ENCODE measurements at regions not wholly inside any gene's neighbourhood (a gene's known extent, or its start where the extent isn't known, plus 50 kb on each side); places are given as distances from the start of the nearest gene placed in this dataset.

DNA sequence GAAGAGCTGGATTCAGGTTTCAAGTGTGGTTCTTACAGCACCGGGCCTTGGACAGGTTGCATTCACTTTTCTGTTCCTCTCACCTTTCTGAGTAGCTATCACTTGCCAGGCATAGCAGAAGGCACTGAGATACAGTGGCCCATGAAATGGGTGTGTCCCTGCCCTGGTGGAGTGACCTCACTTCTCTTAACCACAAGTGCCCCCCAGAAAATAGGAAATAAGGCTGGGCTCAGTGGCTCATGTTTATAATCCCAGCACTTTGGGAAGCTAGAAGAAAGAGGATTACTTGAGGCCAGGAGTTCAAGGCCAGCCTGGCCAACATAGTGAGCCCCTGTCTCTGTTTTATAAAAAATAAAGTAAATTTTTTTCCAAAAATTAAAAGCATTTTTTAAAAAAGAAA lies 101.7 kb upstream of the KIT start:
- TF ChIP-seq POLR2AphosphoS5 (IDR thresholded peaks at IDR 0.05; ENCODE audit: insufficient read depth in 1 of 2, low read depth in 1 of 2) (no peak), POLR2A (IDR thresholded peaks at IDR 0.05) (no peak)
- TF ChIP-seq, protein P1, sequence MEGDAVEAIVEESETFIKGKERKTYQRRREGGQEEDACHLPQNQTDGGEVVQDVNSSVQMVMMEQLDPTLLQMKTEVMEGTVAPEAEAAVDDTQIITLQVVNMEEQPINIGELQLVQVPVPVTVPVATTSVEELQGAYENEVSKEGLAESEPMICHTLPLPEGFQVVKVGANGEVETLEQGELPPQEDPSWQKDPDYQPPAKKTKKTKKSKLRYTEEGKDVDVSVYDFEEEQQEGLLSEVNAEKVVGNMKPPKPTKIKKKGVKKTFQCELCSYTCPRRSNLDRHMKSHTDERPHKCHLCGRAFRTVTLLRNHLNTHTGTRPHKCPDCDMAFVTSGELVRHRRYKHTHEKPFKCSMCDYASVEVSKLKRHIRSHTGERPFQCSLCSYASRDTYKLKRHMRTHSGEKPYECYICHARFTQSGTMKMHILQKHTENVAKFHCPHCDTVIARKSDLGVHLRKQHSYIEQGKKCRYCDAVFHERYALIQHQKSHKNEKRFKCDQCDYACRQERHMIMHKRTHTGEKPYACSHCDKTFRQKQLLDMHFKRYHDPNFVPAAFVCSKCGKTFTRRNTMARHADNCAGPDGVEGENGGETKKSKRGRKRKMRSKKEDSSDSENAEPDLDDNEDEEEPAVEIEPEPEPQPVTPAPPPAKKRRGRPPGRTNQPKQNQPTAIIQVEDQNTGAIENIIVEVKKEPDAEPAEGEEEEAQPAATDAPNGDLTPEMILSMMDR (IDR thresholded peaks at IDR 0.05) = no peak
